WTC11 (cell line): ENCODE measurements at regions not wholly inside any gene's neighbourhood (a gene's known extent, or its start where the extent isn't known, plus 50 kb on each side); places are given as distances from the start of the nearest gene placed in this dataset.

ENCODE experiments used
- ATF3 ChIP-seq: sonication (generic); formaldehyde crosslinking; conservative IDR thresholded peaks from 2 replicates; pipeline ENCODE4 v1.8.1; 2022; ENCODE audit warnings: mild to moderate bottlenecking, missing genetic modification reagents
- CBFB ChIP-seq: sonication (generic); formaldehyde crosslinking; IDR thresholded peaks from 2 replicates; pipeline ENCODE4 v1.8.1; 2022; ENCODE audit warnings: mild to moderate bottlenecking, low read depth, missing genetic modification reagents
- CREM ChIP-seq: sonication (generic); formaldehyde crosslinking; IDR thresholded peaks from 2 replicates; pipeline ENCODE4 v1.8.1; 2022; ENCODE audit warnings: mild to moderate bottlenecking, missing genetic modification reagents, moderate library complexity
- CTCF ChIP-seq: fragments of 200-600 bp; IDR thresholded peaks from 2 replicates; pipeline ENCODE4 v1.8.0; 2022; ENCODE audit warnings: antibody characterized with exemption
- E2F1 ChIP-seq: sonication (generic); formaldehyde crosslinking; IDR thresholded peaks from 2 replicates; pipeline ENCODE4 v1.8.0; 2022; ENCODE audit warnings: mild to moderate bottlenecking, missing genetic modification reagents
- ETV6 ChIP-seq: sonication (generic); formaldehyde crosslinking; IDR thresholded peaks from 2 replicates; pipeline ENCODE4 v1.8.1; 2022; ENCODE audit warnings: mild to moderate bottlenecking, missing genetic modification reagents
- FOXP4 ChIP-seq: sonication (generic); formaldehyde crosslinking; IDR thresholded peaks from 2 replicates; pipeline ENCODE4 v1.8.0; 2022; ENCODE audit warnings: mild to moderate bottlenecking, missing genetic modification reagents
- SMAD4 ChIP-seq: sonication (generic); formaldehyde crosslinking; IDR thresholded peaks from 2 replicates; pipeline ENCODE4 v1.8.0; 2022; ENCODE audit warnings: mild to moderate bottlenecking, missing genetic modification reagents
- STAT6 ChIP-seq: sonication (generic); formaldehyde crosslinking; conservative IDR thresholded peaks from 2 replicates; pipeline ENCODE4 v1.8.1; 2023; ENCODE audit warnings: mild to moderate bottlenecking, low read depth, missing genetic modification reagents, moderate library complexity
- USF1 ChIP-seq: sonication (generic); formaldehyde crosslinking; IDR thresholded peaks from 2 replicates; pipeline ENCODE4 v1.8.0; 2022; ENCODE audit warnings: mild to moderate bottlenecking, missing genetic modification reagents
- USF2 ChIP-seq: sonication (generic); formaldehyde crosslinking; IDR thresholded peaks from 2 replicates; pipeline ENCODE4 v1.8.1; 2023; ENCODE audit warnings: mild to moderate bottlenecking, missing genetic modification reagents, moderate library complexity
- ZNF232 ChIP-seq: sonication (generic); formaldehyde crosslinking; IDR thresholded peaks from 2 replicates; pipeline ENCODE4 v1.8.0; 2022; ENCODE audit warnings: mild to moderate bottlenecking, missing genetic modification reagents

- TF ChIP-seq SMAD4 (CRISPR knock-in tag), result no peak
- no peak for TF ChIP-seq CREM (CRISPR knock-in tag)
- no peak for TF ChIP-seq USF1 (CRISPR knock-in tag)
- no peak for TF ChIP-seq ZNF232 (CRISPR knock-in tag)
- TF ChIP-seq USF2 (CRISPR knock-in tag), result no peak
- TF ChIP-seq CTCF, result no peak
- TF ChIP-seq FOXP4 (CRISPR knock-in tag), result no peak
- TF ChIP-seq ETV6 (CRISPR knock-in tag), result no peak
- no peak for TF ChIP-seq CBFB (CRISPR knock-in tag)
- TF ChIP-seq E2F1 (CRISPR knock-in tag), result no peak
- TF ChIP-seq ATF3 (CRISPR knock-in tag), result no peak
- TF ChIP-seq STAT6 (CRISPR knock-in tag), result no peak
Observed at GRCh38 chr15:87326269-87326668, 930.3 kb downstream of the NTRK3 start.
